IPS DF 4.7 (cell line): ENCODE measurements at regions not wholly inside any gene's neighbourhood (a gene's known extent, or its start where the extent isn't known, plus 50 kb on each side); places are given as distances from the start of the nearest gene placed in this dataset.

ENCODE experiments used
- DNase-seq: peaks from one replicate; pipeline ENCODE4 v3.0.0-alpha.2; 2013; ENCODE audit warnings: low spot score; ENCODE audit errors: extremely low read depth

- no peak for DNase-seq
Observed at GRCh38 chr2:239476029-239476756, 75.4 kb upstream of the HDAC4 start.

DNA sequence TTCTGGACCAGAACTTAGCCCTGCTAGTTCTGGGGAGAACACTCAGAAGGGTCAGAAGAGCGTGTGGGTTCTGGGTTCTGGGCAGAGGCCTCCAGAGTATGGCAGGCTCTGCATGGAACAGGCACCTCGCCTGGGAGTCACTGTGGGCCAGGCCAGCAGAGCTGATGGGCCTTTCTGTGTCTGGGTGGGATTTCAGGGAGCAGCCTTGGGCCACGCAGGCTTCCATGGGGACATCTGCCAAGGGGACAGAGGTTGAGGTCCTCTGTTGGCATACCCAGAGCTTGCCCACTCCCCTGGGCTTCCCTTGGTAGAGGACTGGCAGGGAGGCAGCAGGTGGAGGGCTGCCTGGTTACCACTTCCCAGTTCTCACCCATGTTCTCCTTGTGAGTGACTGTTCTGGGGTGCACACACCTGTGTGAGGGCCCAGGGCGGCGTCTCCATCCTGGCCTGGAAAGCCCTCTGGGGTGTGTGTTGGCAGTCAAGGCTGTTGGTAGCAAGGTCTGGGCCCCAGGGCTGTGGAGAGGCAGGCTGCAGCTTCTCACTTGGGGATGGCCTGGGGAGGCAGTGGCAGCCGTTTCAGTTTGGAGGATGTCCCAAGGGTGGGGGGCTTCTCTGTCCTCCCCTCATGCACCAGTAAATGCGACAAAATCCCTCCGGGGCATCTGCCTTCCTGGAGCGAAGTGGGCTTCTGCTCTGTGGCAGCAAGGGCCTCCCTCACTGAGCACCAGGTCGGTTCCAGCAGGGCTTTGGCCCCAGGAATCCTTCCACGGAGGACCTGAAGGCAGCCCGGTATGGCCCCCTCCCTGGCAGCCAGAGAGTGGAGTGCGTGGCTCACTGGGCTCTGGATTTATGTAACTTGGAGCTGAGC is 74.6 kb upstream of the HDAC4 start:
- DNase-seq = no peak

DNA sequence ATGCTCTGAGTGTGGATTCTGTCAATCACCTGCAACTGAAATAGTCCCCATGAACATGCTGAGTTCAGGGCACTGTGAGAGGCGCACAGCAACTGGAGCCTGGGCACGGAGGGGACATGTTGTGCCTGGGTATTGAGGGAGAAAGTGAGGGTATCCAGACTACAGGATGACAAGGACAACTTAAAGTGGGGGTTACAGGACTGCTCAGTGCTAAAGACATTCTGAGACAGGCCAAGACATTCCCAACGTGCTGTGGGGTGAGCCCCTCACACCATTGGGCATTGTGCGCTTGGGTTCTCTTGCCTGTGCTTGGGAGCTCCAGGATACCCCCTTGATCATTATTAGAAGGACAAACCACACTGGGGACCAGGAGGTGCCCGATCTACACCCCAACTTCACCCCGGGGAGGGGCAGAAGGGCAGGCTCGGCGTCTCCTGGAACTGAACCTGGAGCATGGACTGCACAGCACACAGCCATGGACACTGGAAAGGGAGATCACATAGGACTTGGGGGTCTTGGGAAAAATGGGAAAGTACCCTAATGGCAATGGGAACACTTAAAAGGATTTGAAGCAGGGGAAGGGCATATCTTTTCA is 72.5 kb upstream of the HDAC4 start:
- no peak for DNase-seq

DNA sequence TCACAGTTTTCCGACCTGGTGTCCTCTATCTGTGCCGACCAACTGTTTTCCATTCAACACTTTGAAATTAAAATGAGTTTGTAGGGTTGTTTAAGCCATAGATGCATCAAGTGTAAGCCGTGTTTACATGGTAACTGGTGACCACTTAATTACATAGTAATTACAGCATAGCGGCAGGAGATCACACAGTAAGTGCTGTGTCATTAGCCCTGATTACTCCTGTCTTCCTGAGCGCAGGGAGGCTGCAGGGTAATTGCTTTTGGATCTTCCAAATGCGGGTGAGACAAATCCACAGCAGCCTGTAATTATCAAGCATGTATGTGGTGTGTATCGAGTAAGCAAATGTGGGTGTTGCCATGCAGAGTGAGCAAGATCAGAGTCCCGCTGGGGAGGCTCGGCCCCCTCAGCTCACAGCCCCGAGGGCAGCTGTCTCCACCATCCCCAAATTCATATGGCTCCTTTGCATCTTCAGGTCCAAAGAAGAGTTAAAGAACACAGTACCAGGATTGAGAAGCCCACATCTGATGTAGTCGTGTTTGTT is 71.5 kb upstream of the HDAC4 start:
- DNase-seq = no peak

DNA sequence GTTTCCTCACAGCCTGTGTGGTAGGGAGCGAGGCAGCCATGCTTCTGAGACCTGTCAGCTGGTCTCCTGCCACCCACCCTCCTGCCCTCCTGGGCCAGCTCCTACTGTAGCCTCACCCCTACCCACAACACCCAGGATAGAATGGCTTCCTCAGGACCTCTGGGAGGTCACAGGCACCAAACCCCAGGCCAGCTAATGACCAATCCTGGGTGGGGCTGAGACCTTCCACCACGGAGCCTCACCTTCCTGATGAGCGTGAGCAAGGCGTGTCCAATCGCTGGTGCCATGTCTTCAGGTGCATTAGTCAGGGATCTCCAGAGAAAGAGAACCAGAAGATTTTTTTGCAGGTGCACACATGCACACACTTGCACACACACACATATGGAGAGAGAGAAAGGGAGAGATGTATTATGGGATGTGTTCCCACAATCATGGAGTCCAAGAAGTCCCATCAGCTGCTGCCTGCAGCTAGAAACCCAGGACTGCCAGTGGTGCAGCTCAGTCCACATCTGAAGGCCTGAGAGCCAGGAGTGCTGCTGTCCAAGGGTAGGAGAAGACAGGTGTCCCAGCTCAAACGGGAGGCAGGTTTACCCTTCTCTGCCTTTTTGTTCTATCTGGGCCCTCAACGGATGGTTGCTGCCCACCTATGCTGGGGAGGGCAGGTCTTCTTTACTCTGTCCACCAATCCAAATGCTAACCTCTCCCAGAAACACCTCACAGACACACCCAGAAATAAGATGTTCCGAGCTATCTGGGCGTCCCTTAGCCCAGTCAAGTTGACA is 70.4 kb upstream of the HDAC4 start:
- no peak for DNase-seq

GRCh38 chr2:239470151-239470900 is 69.5 kb upstream of the HDAC4 start:
- DNase-seq = no peak

DNA sequence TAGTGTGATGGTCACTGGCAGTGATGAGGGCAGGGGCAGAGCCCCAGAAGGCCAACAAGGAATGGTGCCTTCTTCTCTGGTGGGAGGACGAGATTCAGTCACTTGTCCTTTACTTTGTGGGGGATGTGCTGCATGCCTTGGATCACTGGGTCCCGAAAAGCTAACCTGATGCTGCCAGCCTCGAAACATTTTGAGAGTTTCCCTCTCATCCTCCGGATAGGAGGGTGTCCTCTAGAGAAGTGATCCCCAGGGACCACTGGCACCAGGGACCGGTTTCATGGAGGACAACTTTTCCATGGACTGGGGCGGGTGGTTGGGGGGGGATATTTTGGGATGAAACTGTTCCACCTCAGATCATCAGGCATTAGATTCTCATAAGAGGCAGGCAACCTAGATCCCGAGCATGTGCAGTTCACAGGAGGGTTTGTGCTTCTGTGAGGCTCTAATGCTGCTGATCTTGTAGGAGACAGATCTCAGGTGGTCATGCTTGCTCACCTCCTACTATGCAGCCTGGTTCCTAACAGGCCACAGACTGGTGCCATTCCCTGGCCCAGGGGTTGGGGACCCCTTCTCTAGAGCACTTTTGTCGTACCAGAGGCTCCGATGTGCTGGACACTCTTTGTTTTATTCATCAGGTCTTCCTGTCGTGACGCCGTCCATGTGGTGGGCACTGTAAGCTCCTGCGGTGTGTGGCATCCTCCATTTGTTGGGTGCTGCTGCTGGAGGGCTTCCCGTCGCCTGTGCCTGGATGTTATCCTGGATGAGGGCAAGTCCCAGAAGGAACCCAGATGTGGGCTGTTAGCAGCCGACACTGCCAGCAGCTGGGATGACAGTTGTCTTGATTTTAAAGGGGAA is 68.5 kb upstream of the HDAC4 start:
- no peak for DNase-seq

DNA sequence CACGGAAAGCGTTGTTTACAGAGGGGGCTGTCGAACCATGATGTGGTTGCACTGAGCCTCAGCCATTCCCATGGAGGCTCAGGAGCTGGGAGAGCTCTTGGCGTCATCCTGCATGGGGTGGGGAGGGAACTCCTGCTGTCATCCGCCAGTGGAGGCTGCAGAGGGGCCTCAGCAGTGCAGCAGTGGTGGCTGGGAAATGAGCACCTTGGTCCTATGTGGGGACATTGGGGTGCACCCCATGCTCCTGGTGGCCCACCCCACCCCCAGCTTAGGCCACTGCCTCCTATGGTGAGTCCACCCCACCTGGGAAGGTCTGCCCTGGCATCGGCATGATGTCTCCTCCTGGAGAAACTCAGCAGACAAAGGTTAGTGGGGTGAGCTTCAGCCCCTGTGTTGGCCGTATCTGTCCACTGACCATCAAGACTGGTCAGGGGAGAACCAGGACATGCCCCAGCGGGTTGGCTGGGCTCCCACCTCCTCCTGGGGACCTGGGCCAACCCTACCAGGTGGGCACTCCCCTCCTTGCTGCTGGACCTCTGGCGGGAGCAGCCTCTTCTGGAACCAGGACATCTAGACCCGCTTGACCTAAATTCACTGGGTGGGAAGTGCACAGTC is 67.8 kb upstream of the HDAC4 start:
- no peak for DNase-seq

- DNase-seq = no peak
Observed at GRCh38 chr2:239467956-239468490, 67.2 kb upstream of the HDAC4 start.

GRCh38 chr2:239467281-239467955 is 66.6 kb upstream of the HDAC4 start:
- DNase-seq = no peak

- no peak for DNase-seq
Observed at GRCh38 chr2:239466755-239467271, 66.0 kb upstream of the HDAC4 start.

DNA sequence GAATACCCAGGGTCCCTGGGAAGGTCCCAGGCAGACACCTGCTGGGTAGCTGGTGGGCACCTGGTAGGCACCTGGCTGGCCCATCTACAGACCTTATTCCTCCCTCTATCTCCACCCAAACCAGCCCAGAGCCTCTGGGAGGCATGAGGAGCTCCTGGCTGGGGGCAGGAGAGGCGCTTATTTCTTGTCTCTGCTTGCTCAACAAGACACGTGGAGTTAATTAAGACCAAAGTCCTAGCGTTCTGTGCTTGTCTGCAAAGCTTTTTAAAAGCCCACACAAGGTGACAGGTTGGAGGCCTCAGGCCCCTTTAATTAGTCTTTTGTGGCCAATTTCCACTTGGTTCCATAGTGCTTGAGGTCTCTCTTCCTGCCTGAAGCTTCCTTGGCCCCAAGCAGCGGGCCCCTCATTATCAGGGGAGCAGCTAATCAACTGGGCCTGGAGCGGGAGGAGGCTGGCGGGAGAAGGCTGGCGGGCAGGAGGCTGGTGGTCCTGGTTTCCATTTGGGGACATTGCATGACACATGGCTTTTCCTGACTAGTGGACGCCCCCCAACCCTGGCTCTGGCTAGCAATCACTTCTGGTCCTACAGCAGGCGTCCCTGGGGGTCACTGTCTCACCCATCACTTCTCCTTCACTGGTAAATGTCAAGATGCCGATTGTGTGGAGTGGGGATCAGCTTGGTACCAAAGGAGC is 65.4 kb upstream of the HDAC4 start:
- DNase-seq = no peak

GRCh38 chr2:239465017-239466001 is 64.5 kb upstream of the HDAC4 start:
- no peak for DNase-seq

- no peak for DNase-seq
Observed at GRCh38 chr2:239464166-239465016, 63.6 kb upstream of the HDAC4 start.

DNA sequence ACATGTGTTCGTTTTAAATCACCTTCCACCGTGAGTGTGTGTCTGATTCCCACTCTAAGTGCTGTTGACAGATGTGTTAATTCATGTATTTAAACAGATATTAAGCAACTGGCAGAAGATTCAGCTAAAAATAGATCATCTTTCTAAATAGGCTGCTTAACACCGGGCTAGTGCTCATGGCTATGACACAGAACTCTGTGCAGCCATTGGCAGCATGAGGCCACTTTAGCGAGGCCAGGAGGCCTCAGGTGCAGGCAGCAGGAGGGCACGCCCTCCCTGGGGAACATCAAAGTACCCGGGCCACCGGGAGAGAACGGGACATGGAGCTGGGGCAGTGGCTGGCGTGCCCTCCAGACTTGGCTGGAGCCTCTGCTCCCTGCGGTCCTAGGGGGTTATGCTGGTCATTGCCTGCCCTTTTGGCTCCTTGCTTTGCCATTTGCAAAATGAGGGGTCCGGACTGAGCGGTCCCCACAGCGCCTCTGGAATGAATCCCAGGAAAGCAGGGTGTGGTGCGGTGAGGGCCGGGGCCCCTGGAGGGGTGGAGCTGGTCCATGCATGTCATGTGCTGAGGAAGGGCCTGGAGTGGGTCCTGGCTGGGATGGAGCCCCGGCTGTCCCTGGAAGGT is 62.8 kb upstream of the HDAC4 start:
- DNase-seq = no peak
